AG09319 (cell line): ENCODE measurements at regions not wholly inside any gene's neighbourhood (a gene's known extent, or its start where the extent isn't known, plus 50 kb on each side); places are given as distances from the start of the nearest gene placed in this dataset.

Experiments
- DNase-seq: peaks from one replicate; pipeline ENCODE4 v3.0.0-alpha.2; 2010; ENCODE audit warnings: low read depth; ENCODE audit errors: extremely low read depth
- TF ChIP-seq, protein P1 (sequence below): IDR thresholded peaks from 2 replicates; pipeline ENCODE4 v1.5.1; 2011; ENCODE audit warnings: low read depth, mild to moderate bottlenecking, inconsistent platforms, low read length, moderate library complexity

DNA sequence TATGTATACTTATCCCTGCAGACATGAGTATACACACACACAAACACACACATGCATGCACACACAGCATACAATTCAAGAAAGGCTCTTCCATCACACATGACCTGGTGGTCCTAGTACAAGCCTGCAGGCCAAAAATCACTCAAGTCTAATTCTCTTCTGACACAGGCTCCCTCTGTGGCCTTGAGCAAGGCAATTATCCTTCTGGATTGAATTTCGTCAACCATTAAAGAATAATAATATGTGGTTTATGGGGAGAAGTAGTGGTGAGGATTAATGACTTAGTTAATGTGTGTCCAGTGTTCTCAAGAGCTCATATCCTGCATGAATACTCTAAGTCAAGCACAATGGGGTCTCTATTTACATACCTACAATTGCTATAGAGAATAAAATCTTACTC, 161.8 kb upstream of the KIAA1217 start:
- TF ChIP-seq, protein P1, sequence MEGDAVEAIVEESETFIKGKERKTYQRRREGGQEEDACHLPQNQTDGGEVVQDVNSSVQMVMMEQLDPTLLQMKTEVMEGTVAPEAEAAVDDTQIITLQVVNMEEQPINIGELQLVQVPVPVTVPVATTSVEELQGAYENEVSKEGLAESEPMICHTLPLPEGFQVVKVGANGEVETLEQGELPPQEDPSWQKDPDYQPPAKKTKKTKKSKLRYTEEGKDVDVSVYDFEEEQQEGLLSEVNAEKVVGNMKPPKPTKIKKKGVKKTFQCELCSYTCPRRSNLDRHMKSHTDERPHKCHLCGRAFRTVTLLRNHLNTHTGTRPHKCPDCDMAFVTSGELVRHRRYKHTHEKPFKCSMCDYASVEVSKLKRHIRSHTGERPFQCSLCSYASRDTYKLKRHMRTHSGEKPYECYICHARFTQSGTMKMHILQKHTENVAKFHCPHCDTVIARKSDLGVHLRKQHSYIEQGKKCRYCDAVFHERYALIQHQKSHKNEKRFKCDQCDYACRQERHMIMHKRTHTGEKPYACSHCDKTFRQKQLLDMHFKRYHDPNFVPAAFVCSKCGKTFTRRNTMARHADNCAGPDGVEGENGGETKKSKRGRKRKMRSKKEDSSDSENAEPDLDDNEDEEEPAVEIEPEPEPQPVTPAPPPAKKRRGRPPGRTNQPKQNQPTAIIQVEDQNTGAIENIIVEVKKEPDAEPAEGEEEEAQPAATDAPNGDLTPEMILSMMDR: no peak
- no peak for DNase-seq

DNA sequence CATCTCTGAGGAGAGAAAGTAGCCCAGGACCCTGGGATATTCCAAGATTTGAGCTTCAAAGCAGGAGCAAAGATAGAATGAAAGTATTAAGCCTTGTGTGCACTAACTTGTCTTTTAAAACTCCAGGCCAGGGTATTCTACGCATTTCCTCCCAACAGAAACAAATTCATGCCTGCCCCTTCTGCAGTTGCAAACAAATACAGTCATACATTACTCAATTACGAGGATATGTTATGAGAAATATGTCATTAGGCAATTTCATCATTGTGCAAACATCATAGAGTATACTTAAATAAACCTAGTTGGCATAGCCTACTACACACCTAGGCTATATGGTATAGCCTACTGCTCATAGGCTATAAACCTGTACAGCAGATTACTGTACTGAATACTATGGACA, 154.5 kb upstream of the KIAA1217 start:
- DNase-seq: no peak
- TF ChIP-seq, protein P1: no peak

DNA sequence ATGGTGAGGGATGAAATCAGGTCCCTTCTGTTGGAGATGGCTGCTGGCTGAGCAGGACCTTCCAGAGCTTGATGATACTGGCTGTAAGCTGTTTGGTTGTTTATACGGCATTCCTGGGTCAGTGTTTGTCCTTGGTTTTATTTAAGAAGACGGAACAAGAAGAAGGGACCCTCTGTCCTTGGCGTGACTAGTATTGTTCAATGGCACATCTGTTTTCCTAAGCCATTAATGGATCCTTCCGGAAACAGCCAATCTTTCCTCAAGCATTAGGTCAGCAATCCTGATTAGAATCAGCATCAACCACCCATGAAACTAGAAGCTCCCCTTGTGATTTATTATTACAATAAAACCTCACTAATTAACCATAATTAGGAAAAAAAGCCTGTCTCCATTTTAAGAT, 128.7 kb upstream of the KIAA1217 start:
- TF ChIP-seq, protein P1: no peak
- no peak for DNase-seq

DNA sequence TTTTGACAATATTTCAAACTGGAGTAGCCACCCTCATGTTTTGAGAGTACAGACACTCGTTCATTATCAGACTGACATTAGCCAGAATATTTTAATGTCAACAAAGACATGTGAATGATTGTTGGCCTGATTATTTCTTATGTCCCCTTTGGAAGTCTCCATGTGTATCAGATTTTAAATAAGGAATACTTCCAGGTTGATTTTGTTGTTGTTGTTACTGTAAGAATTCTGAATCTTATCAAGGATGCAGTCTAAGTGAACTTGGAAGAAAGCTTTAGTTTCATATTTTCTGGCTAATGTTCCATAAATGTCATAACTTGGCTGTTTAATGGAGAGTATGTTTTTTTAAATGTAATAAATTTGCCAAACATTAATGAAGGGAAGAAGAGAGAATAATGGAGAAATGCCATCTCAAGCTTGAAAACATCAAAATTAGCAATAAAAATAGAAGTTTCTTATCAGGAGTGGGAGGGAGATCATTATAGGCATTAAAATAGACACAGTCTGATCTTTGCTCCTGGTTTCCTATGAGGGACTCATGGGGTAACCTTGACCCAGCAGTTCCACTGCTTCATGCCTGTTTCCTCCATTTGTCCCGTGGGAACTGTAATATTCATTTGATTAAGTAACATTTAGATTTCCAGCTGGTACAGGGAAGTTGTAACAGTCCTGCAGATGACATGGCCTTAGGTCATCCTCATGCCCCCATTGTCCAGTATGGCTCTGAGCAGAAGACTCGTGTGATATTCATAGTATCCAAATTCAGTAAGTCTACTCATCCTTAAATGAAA, 122.4 kb upstream of the KIAA1217 start:
- no peak for DNase-seq

DNA sequence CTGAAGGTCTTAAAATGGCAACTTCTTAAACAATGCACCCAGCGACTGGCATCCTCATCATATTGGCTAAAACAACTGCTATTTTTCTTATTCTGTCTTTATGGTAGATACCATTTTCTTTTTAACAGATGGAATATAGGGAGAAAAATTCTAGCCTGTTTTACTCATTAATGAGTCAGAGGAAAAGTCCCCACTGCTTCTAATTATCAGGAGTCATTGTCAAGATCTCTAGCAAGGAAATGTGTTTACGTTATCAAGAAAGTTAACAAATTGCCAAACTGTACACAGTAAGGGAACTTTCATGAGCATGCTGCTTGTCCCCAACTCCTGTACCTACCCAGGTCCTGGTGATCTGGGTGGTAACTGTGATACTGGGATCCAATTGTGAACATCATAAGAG, 117.7 kb upstream of the KIAA1217 start:
- TF ChIP-seq, protein P1: no peak
- no peak for DNase-seq

More for the DNA sequence above, 122.4 kb upstream of the KIAA1217 start:
- TF ChIP-seq, protein P1: no peak

DNA sequence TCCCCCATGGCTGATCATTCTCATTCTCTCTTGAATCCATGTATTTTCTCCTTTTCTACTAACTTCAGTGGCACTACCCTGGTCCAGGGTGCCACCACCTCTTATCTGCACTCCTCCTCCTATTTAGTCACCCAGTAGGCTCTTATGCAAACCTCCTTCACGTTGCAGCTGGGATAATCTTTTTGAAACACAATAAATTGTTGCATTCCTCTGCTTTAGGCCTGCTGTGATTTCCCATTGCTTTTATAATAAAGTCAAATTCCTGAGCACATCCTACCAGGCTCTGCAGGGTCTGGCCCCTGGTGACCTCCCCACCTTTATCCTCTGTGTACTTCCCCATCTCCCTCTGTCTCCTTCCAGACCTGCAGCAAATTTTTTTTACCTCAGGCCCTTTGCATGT, 112.7 kb upstream of the KIAA1217 start:
- no peak for DNase-seq
- TF ChIP-seq, protein P1: no peak

DNA sequence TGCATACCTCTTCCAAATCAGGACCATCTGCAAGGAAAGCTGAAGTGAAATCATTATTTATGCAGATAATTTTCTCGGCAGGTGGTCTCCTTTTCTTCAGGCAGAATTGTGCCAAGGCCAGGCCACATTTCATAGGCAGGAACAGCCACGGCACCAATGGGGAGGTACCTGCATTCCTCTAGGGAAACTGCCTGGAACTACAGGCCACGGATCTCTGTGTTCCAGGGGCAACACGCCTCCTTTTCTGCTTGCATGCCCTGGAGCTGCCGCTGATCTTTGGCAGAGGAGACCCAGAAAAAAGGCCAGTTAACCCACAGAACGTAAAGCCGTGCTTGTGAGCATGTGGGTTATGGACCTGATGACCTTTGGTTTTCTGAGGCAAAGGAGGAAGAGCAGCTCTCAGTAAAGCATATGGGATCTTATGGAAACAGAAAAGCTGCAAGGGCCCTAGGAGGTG, 111.2 kb upstream of the KIAA1217 start:
- TF ChIP-seq, protein P1: no peak
- DNase-seq: no peak
